ENCODE measurements at regions not wholly inside any gene's neighbourhood (a gene's known extent, or its start where the extent isn't known, plus 50 kb on each side); places are given as distances from the start of the nearest gene placed in this dataset.
A peak's percentile ranks its signal among the peaks of the same experiment; 100 is the strongest.
"Not testable (repeated sequence)": the region's sequence is repeated elsewhere in the genome, so short reads cannot be mapped to it uniquely, and the experiment has no call there.

- DNase-seq = peak; percentile 81
These were observed 69.4 kb upstream of the EVL start for GRCh38 chr14:99995700-99996356.

- DNase-seq = no peak
These were observed 68.2 kb upstream of the EVL start for GRCh38 chr14:99996951-99997571.

GRCh38 chr14:100000398-100000797 lies 64.8 kb upstream of the EVL start:
- DNase-seq = not testable (repeated sequence)

GRCh38 chr14:100004392-100004791 lies 60.8 kb upstream of the EVL start:
- DNase-seq = no peak

- DNase-seq = no peak
These were observed 58.0 kb upstream of the EVL start for GRCh38 chr14:100007254-100007653.

GRCh38 chr14:100009802-100010201 lies 55.4 kb upstream of the EVL start:
- DNase-seq = not testable (repeated sequence)

GRCh38 chr14:100010679-100011078 lies 54.5 kb upstream of the EVL start:
- DNase-seq = no peak

GRCh38 chr14:100011628-100012325 lies 53.4 kb upstream of the EVL start:
- no peak for DNase-seq

- DNase-seq = no peak
These were observed 52.5 kb upstream of the EVL start for GRCh38 chr14:100012478-100013327.

- DNase-seq = no peak
These were observed 50.0 kb upstream of the EVL start for GRCh38 chr14:100015251-100015655.
